Liver (tissue), 8 donors: ENCODE measurements at regions not wholly inside any gene's neighbourhood (a gene's known extent, or its start where the extent isn't known, plus 50 kb on each side); places are given as distances from the start of the nearest gene placed in this dataset.

Source experiments
- DNase-seq: peaks from one replicate; pipeline ENCODE4 v3.0.0-alpha.2; 2017; ENCODE audit warnings: low spot score
- H3K27ac ChIP-seq, 2 donors: one replicate each; pipeline ENCODE4 v1.7.0; 2013; ENCODE audit warnings: inconsistent platforms in 2 of 2, low read length in 2 of 2, control low read depth in 1 of 2, low read depth in 1 of 2, mild to moderate bottlenecking in 1 of 2
- H3K27me3 ChIP-seq, 4 donors: one replicate each; pipeline versions ENCODE4 v1.6.1 to v1.7.0; 2013; ENCODE audit warnings: low read length in 3 of 4, inconsistent platforms in 1 of 4, mild to moderate bottlenecking in 1 of 4, moderate library complexity in 1 of 4; ENCODE audit not compliant: control insufficient read depth in 4 of 4, insufficient read depth in 4 of 4
- H3K36me3 ChIP-seq, 4 donors: one replicate each; pipeline versions ENCODE4 v1.6.1 to v1.7.0; 2013; ENCODE audit warnings: low read length in 3 of 4, mild to moderate bottlenecking in 3 of 4, low read depth in 1 of 4, moderate library complexity in 1 of 4; ENCODE audit not compliant: control insufficient read depth in 4 of 4, insufficient read depth in 3 of 4
- H3K4me1 ChIP-seq, 4 donors: one replicate each; pipeline versions ENCODE4 v1.6.1 to v1.7.0; 2013; ENCODE audit warnings: low read length in 3 of 4, mild to moderate bottlenecking in 3 of 4, moderate library complexity in 1 of 4; ENCODE audit not compliant: control insufficient read depth in 4 of 4, insufficient read depth in 4 of 4
- H3K4me3 ChIP-seq, 3 donors: one replicate each; pipeline versions ENCODE4 v1.6.1 to v1.7.0; 2013; ENCODE audit warnings: low read length in 3 of 3, control low read depth in 1 of 3, low read depth in 1 of 3, mild to moderate bottlenecking in 1 of 3
- H3K9ac ChIP-seq, 2 donors: one replicate each; pipeline ENCODE4 v1.7.0; 2013; ENCODE audit warnings: low read length in 2 of 2, mild to moderate bottlenecking in 2 of 2, moderate library complexity in 2 of 2, control low read depth in 1 of 2, low read depth in 1 of 2
- H3K9me3 ChIP-seq, 4 donors: one replicate each; pipeline versions ENCODE4 v1.6.1 to v1.7.0; 2013; ENCODE audit warnings: low read length in 3 of 4; ENCODE audit not compliant: control insufficient read depth in 4 of 4
- EGR1 ChIP-seq, 2 donors: IDR thresholded peaks; 2 replicates each; pipeline ENCODE4 v1.6.1; 2016 to 2018; ENCODE audit warnings: antibody characterized with exemption in 2 of 2, low read depth in 2 of 2
- FOXA1 ChIP-seq: IDR thresholded peaks from 2 replicates; pipeline ENCODE4 v1.6.1; 2016; ENCODE audit warnings: antibody characterized with exemption
- GABPA ChIP-seq, 2 donors: IDR thresholded peaks in 1 of 2; conservative IDR thresholded peaks in 1 of 2; 2 replicates each; pipeline ENCODE4 v1.6.1; 2016; ENCODE audit warnings: antibody characterized with exemption in 2 of 2, mild to moderate bottlenecking in 1 of 2, moderate library complexity in 1 of 2
- HNF4A ChIP-seq, 2 donors: conservative IDR thresholded peaks; 2 replicates each; pipeline ENCODE4 v1.6.1; 2016; ENCODE audit warnings: antibody characterized with exemption in 2 of 2, mild to moderate bottlenecking in 2 of 2
- JUND ChIP-seq, 2 donors: IDR thresholded peaks; 2 replicates each; pipeline ENCODE4 v1.6.1; 2016; ENCODE audit warnings: antibody characterized with exemption in 2 of 2
- MAX ChIP-seq: IDR thresholded peaks from 2 replicates; pipeline ENCODE4 v1.6.1; 2016; ENCODE audit warnings: antibody characterized with exemption
- NR2F2 ChIP-seq: IDR thresholded peaks from 2 replicates; pipeline ENCODE4 v1.6.1; 2016; ENCODE audit warnings: antibody characterized with exemption
- RAD21 ChIP-seq, 2 donors: IDR thresholded peaks; 2 replicates each; pipeline ENCODE4 v1.6.1; 2016; ENCODE audit warnings: antibody characterized with exemption in 2 of 2, mild to moderate bottlenecking in 2 of 2
- RXRA ChIP-seq, 2 donors: IDR thresholded peaks; 2 replicates each; pipeline ENCODE4 v1.6.1; 2017 to 2018; ENCODE audit warnings: antibody characterized with exemption in 2 of 2, mild to moderate bottlenecking in 1 of 2
- SP1 ChIP-seq: IDR thresholded peaks from 2 replicates; pipeline ENCODE4 v1.6.1; 2018; ENCODE audit warnings: antibody characterized with exemption, mild to moderate bottlenecking
- TAF1 ChIP-seq: conservative IDR thresholded peaks from 2 replicates; pipeline ENCODE4 v1.6.1; 2016; ENCODE audit warnings: antibody characterized with exemption, mild to moderate bottlenecking
- YY1 ChIP-seq: IDR thresholded peaks from 2 replicates; pipeline ENCODE4 v1.6.1; 2016; ENCODE audit warnings: antibody characterized with exemption, mild to moderate bottlenecking
- WGBS: extraction: QIAGEN DNeasy Blood & Tissue Kit; methylation state at CpG from one replicate; pipeline ENCODE4 v1.1.7; 2013; 5-methylcytosine and 5-hydroxymethylcytosine counted together
- TF ChIP-seq, protein P1 (sequence below): fragments of 150-350 bp; IDR thresholded peaks from 2 replicates; pipeline ENCODE4 v1.5.1; 2017; ENCODE audit warnings: improper control_type of control experiment, low read depth, low read length; ENCODE audit not compliant: missing input control
- TF ChIP-seq, protein P2 (sequence below): IDR thresholded peaks from 2 replicates; pipeline ENCODE4 v1.6.1; 2016; ENCODE audit warnings: antibody characterized with exemption
- TF ChIP-seq, protein P3 (sequence below): IDR thresholded peaks from 2 replicates; pipeline ENCODE4 v1.6.1; 2016; ENCODE audit warnings: antibody characterized with exemption
- donor health status: healthy.
- donor health status: healthy.
- donor health status: healthy.
- donor health status: healthy.
- donor health status: healthy.

- TF ChIP-seq, protein P1, sequence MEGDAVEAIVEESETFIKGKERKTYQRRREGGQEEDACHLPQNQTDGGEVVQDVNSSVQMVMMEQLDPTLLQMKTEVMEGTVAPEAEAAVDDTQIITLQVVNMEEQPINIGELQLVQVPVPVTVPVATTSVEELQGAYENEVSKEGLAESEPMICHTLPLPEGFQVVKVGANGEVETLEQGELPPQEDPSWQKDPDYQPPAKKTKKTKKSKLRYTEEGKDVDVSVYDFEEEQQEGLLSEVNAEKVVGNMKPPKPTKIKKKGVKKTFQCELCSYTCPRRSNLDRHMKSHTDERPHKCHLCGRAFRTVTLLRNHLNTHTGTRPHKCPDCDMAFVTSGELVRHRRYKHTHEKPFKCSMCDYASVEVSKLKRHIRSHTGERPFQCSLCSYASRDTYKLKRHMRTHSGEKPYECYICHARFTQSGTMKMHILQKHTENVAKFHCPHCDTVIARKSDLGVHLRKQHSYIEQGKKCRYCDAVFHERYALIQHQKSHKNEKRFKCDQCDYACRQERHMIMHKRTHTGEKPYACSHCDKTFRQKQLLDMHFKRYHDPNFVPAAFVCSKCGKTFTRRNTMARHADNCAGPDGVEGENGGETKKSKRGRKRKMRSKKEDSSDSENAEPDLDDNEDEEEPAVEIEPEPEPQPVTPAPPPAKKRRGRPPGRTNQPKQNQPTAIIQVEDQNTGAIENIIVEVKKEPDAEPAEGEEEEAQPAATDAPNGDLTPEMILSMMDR = no peak
Observed at GRCh38 chr6:156260815-156261214, 516.4 kb upstream of the ARID1B start (continued).

GRCh38 chr6:156258981-156259380 is 518.2 kb upstream of the ARID1B start:
- Histone ChIP-seq H3K36me3 (no peaks in the 10 kb centered on the region), H3K9ac (no peak overlapping the region), H3K9me3 (no peaks in the 10 kb centered on the region), H3K27ac (no peak overlapping the region), H3K4me1 (peaks cover 0 to 6% (median 0%) of the 10 kb centered on the region in 4 donors), H3K4me3 (no peak overlapping the region), H3K27me3 (peaks cover 0 to 5% (median 0%) of the 10 kb centered on the region in 4 donors)
- WGBS = 88% methylated on average over 3 of the region's 3 CpGs
- TF ChIP-seq TAF1 = no peak
- TF ChIP-seq NR2F2 = no peak
- no peak for TF ChIP-seq SP1
- TF ChIP-seq YY1 = no peak
- no peak for TF ChIP-seq EGR1 (IDR thresholded peaks at IDR 0.05; ENCODE audit: low read depth in 2 of 2)
- no peak for TF ChIP-seq RAD21 (IDR thresholded peaks at IDR 0.05)
- no peak for TF ChIP-seq GABPA (IDR thresholded peaks at IDR 0.05 in 1 of 2, conservative IDR thresholded peaks at IDR 0.05 in 1 of 2)
- no peak for TF ChIP-seq FOXA1
- TF ChIP-seq, protein P2, sequence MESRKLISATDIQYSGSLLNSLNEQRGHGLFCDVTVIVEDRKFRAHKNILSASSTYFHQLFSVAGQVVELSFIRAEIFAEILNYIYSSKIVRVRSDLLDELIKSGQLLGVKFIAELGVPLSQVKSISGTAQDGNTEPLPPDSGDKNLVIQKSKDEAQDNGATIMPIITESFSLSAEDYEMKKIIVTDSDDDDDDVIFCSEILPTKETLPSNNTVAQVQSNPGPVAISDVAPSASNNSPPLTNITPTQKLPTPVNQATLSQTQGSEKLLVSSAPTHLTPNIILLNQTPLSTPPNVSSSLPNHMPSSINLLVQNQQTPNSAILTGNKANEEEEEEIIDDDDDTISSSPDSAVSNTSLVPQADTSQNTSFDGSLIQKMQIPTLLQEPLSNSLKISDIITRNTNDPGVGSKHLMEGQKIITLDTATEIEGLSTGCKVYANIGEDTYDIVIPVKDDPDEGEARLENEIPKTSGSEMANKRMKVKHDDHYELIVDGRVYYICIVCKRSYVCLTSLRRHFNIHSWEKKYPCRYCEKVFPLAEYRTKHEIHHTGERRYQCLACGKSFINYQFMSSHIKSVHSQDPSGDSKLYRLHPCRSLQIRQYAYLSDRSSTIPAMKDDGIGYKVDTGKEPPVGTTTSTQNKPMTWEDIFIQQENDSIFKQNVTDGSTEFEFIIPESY = no peak
- TF ChIP-seq JUND (IDR thresholded peaks at IDR 0.05) = no peak
- TF ChIP-seq, protein P3, sequence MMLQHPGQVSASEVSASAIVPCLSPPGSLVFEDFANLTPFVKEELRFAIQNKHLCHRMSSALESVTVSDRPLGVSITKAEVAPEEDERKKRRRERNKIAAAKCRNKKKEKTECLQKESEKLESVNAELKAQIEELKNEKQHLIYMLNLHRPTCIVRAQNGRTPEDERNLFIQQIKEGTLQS = no peak
- DNase-seq = no peak

- TF ChIP-seq HNF4A (conservative IDR thresholded peaks at IDR 0.05) = no peak
- TF ChIP-seq JUND (IDR thresholded peaks at IDR 0.05) = no peak
- TF ChIP-seq NR2F2 = no peak
- no peak for TF ChIP-seq MAX
- TF ChIP-seq, protein P2 = no peak
- TF ChIP-seq FOXA1 = no peak
- TF ChIP-seq EGR1 (IDR thresholded peaks at IDR 0.05; ENCODE audit: low read depth in 2 of 2) = no peak
- no peak for TF ChIP-seq RXRA (IDR thresholded peaks at IDR 0.05)
- TF ChIP-seq, protein P3 = no peak
- no peaks in the 10 kb centered on the region for H3K4me1 ChIP-seq
- H3K9me3 ChIP-seq = no peaks in the 10 kb centered on the region
- H3K4me3 ChIP-seq = no peak overlapping the region
- 92% methylated on average over 10 of the region's 10 CpGs for WGBS
- DNase-seq = no peak
- H3K9ac ChIP-seq = no peak overlapping the region
- H3K27me3 ChIP-seq = peaks cover 0 to 5% (median 0%) of the 10 kb centered on the region in 4 donors
- H3K36me3 ChIP-seq = no peaks in the 10 kb centered on the region
- H3K27ac ChIP-seq = no peak overlapping the region
Observed at GRCh38 chr6:156256161-156256560, 521.0 kb upstream of the ARID1B start.
